ENCODE measurements at regions not wholly inside any gene's neighbourhood (a gene's known extent, or its start where the extent isn't known, plus 50 kb on each side); places are given as distances from the start of the nearest gene placed in this dataset.

- TF ChIP-seq, protein P1, sequence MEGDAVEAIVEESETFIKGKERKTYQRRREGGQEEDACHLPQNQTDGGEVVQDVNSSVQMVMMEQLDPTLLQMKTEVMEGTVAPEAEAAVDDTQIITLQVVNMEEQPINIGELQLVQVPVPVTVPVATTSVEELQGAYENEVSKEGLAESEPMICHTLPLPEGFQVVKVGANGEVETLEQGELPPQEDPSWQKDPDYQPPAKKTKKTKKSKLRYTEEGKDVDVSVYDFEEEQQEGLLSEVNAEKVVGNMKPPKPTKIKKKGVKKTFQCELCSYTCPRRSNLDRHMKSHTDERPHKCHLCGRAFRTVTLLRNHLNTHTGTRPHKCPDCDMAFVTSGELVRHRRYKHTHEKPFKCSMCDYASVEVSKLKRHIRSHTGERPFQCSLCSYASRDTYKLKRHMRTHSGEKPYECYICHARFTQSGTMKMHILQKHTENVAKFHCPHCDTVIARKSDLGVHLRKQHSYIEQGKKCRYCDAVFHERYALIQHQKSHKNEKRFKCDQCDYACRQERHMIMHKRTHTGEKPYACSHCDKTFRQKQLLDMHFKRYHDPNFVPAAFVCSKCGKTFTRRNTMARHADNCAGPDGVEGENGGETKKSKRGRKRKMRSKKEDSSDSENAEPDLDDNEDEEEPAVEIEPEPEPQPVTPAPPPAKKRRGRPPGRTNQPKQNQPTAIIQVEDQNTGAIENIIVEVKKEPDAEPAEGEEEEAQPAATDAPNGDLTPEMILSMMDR (IDR thresholded peaks at IDR 0.05) = no peak
- no peak for TF ChIP-seq ZFX (IDR thresholded peaks at IDR 0.05; ENCODE audit: borderline replicate concordance)
These were observed 880.0 kb downstream of the SLC16A7 start for GRCh38 chr12:60475825-60476224.

Data from 22Rv1 (cell line).